Uterus (tissue), 3 donors: ENCODE measurements at regions not wholly inside any gene's neighbourhood (a gene's known extent, or its start where the extent isn't known, plus 50 kb on each side); places are given as distances from the start of the nearest gene placed in this dataset.

Source experiments
- DNase-seq, 2 donors: peaks; one replicate each; pipeline ENCODE4 v3.0.0-alpha.2; 2019 to 2020
- H3K27ac ChIP-seq, 2 donors: fragments of 200-600 bp; sonication (generic); 1 replicate in 1 of 2; 2 replicates in 1 of 2; pipeline ENCODE4 v1.5.1; 2016 to 2018
- H3K27me3 ChIP-seq, 2 donors: fragments of 200-600 bp; sonication (generic); one replicate each; pipeline ENCODE4 v1.5.1; 2018 to 2019; ENCODE audit warnings: control low read depth in 1 of 2
- H3K36me3 ChIP-seq, 2 donors: fragments of 200-600 bp; sonication (generic); one replicate each; pipeline ENCODE4 v1.5.1; 2019; ENCODE audit warnings: control low read depth in 1 of 2
- H3K4me1 ChIP-seq, 2 donors: fragments of 200-600 bp; sonication (generic); one replicate each; pipeline ENCODE4 v1.5.1; 2018 to 2019; ENCODE audit warnings: control low read depth in 1 of 2
- H3K4me3 ChIP-seq, 2 donors: fragments of 200-600 bp; sonication (generic); 1 replicate in 1 of 2; 2 replicates in 1 of 2; pipeline ENCODE4 v1.5.1; 2018 to 2019; ENCODE audit warnings: mild to moderate bottlenecking in 1 of 2
- H3K9me3 ChIP-seq, 2 donors: fragments of 200-600 bp; sonication (generic); one replicate each; pipeline ENCODE4 v1.5.1; 2019; ENCODE audit warnings: control low read depth in 1 of 2
- CTCF ChIP-seq, 4 experiments: fragments of 200-600 bp in 2 of 4; fragments of 450-650 bp in 2 of 4; sonication (generic) in 2 of 4; IDR thresholded peaks; one replicate each; pipeline ENCODE4 v1.5.1; 2016 to 2019; ENCODE audit warnings: antibody characterized with exemption in 4 of 4, mild to moderate bottlenecking in 2 of 4, moderate library complexity in 1 of 4
- POLR2A ChIP-seq, 2 donors: fragments of 450-650 bp; IDR thresholded peaks; one replicate each; pipeline ENCODE4 v1.6.1; 2016; ENCODE audit warnings: antibody characterized with exemption in 2 of 2, mild to moderate bottlenecking in 1 of 2, moderate library complexity in 1 of 2
- intact Hi-C: fragments of 100-400 bp; cut with DNase I; formaldehyde crosslinking; loops from one replicate; pipeline ENCODE4 v1.15.1; 2023; ENCODE audit warnings: low total_unique reads
- donor health status: DM: yes; HTN: yes; CAD: no.

GRCh38 chr18:7363338-7363737 is 132.4 kb downstream of the LRRC30 start:
- no peak for TF ChIP-seq CTCF (IDR thresholded peaks at IDR 0.05)
- no peak for TF ChIP-seq POLR2A (IDR thresholded peaks at IDR 0.05)
- H3K4me1 ChIP-seq: no peaks in the 10 kb centered on the region
- H3K4me3 ChIP-seq: no peak overlapping the region
- H3K27ac ChIP-seq: no peak overlapping the region
- DNase-seq: no peak
- H3K9me3 ChIP-seq: no peaks in the 10 kb centered on the region
- no peaks in the 10 kb centered on the region for H3K36me3 ChIP-seq
- no peaks in the 10 kb centered on the region for H3K27me3 ChIP-seq
- intact Hi-C loops: no loop called here

GRCh38 chr18:7366597-7366996 is 135.7 kb downstream of the LRRC30 start:
- H3K4me3 ChIP-seq: no peak overlapping the region

GRCh38 chr18:7367336-7367735 is 136.4 kb downstream of the LRRC30 start:
- intact Hi-C loops: no loop called here
- no peak for DNase-seq
- TF ChIP-seq CTCF (IDR thresholded peaks at IDR 0.05) (no peak), POLR2A (IDR thresholded peaks at IDR 0.05) (no peak)
- Histone ChIP-seq H3K27ac (no peak overlapping the region), H3K4me3 (no peak overlapping the region), H3K9me3 (no peaks in the 10 kb centered on the region), H3K27me3 (no peaks in the 10 kb centered on the region), H3K36me3 (no peaks in the 10 kb centered on the region), H3K4me1 (no peaks in the 10 kb centered on the region)

More at GRCh38 chr18:7366597-7366996, 135.7 kb downstream of the LRRC30 start:
- DNase-seq: no peak
- Histone ChIP-seq H3K27me3 (no peaks in the 10 kb centered on the region), H3K4me1 (no peaks in the 10 kb centered on the region), H3K27ac (no peak overlapping the region), H3K36me3 (no peaks in the 10 kb centered on the region), H3K9me3 (no peaks in the 10 kb centered on the region)
- intact Hi-C loops: no loop called here
- no peak for TF ChIP-seq POLR2A (IDR thresholded peaks at IDR 0.05)
- no peak for TF ChIP-seq CTCF (IDR thresholded peaks at IDR 0.05)

DNA sequence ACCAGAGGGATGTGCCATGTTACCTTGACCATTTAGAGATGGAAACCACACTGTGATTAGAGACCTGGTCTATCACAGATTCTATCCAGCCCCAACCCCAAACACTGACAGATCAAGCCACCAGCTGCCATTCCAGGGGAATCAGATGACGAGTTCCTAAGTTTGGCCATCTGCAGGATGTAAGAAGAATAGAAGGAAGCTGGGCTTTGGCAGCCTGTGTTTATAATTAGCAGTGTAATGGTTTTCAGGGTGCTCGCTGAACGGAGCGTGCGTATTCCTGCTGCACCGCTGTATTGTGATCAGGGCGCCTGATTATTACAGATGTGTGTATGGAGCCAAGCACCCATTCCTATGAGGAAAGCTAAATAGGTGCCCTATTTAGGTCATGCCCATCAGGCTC is 138.1 kb downstream of the LRRC30 start:
- H3K4me3 ChIP-seq: no peak overlapping the region
- no peak overlapping the region for H3K27ac ChIP-seq
- no peaks in the 10 kb centered on the region for H3K27me3 ChIP-seq
- H3K9me3 ChIP-seq: no peaks in the 10 kb centered on the region
- TF ChIP-seq CTCF (IDR thresholded peaks at IDR 0.05) (no peak), POLR2A (IDR thresholded peaks at IDR 0.05) (no peak)
- H3K4me1 ChIP-seq: no peaks in the 10 kb centered on the region
- intact Hi-C loops: no loop called here
- DNase-seq: peak in 1 of 2 donors; percentile 29
- no peaks in the 10 kb centered on the region for H3K36me3 ChIP-seq

- Histone ChIP-seq H3K4me3 (no peak overlapping the region), H3K36me3 (no peaks in the 10 kb centered on the region), H3K9me3 (no peaks in the 10 kb centered on the region), H3K27me3 (no peaks in the 10 kb centered on the region), H3K4me1 (no peaks in the 10 kb centered on the region), H3K27ac (peak overlapping the region; percentile 52 to 55)
- TF ChIP-seq CTCF (IDR thresholded peaks at IDR 0.05): no peak
- no peak for TF ChIP-seq POLR2A (IDR thresholded peaks at IDR 0.05)
- DNase-seq: peak in 1 of 2 donors; percentile 30
- intact Hi-C loops: no loop called here
These were observed 139.5 kb downstream of the LRRC30 start for GRCh38 chr18:7370375-7370774.
